Embryonic facial prominence (tissue), 1 donor: ENCODE measurements at regions not wholly inside any gene's neighbourhood (a gene's known extent, or its start where the extent isn't known, plus 50 kb on each side); places are given as distances from the start of the nearest gene placed in this dataset.

Source experiments
- DNase-seq: peaks from one replicate; pipeline ENCODE4 v3.0.0-alpha.2; 2016; ENCODE audit errors: extremely low spot score

GRCh38 chr12:39125566-39125965 lies 220.2 kb upstream of the CPNE8 start:
- DNase-seq, result no peak

GRCh38 chr12:39124768-39125167 lies 219.4 kb upstream of the CPNE8 start:
- no peak for DNase-seq

GRCh38 chr12:39123580-39124253 lies 218.3 kb upstream of the CPNE8 start:
- no peak for DNase-seq

GRCh38 chr12:39122562-39123204 lies 217.3 kb upstream of the CPNE8 start:
- DNase-seq, result no peak

- no peak for DNase-seq
These were observed 211.5 kb upstream of the CPNE8 start for GRCh38 chr12:39116861-39117260.

- no peak for DNase-seq
These were observed 206.7 kb upstream of the CPNE8 start for GRCh38 chr12:39112064-39112463.

- DNase-seq, result no peak
These were observed 199.7 kb upstream of the CPNE8 start for GRCh38 chr12:39105111-39105510.

- peak; percentile 48 for DNase-seq
These were observed 198.3 kb upstream of the CPNE8 start for GRCh38 chr12:39103552-39104165.

GRCh38 chr12:39102474-39103209 lies 197.3 kb upstream of the CPNE8 start:
- DNase-seq, result no peak

GRCh38 chr12:39095636-39096330 lies 190.4 kb upstream of the CPNE8 start:
- DNase-seq, result no peak

- DNase-seq, result no peak
These were observed 176.5 kb upstream of the CPNE8 start for GRCh38 chr12:39081910-39082309.

GRCh38 chr12:39077226-39077625 lies 171.8 kb upstream of the CPNE8 start:
- DNase-seq, result no peak

- DNase-seq, result no peak
These were observed 168.7 kb upstream of the CPNE8 start for GRCh38 chr12:39074063-39074462.

- DNase-seq, result no peak
These were observed 167.3 kb upstream of the CPNE8 start for GRCh38 chr12:39072658-39073057.

GRCh38 chr12:39071611-39072010 lies 166.2 kb upstream of the CPNE8 start:
- no peak for DNase-seq

- DNase-seq, result no peak
These were observed 165.4 kb upstream of the CPNE8 start for GRCh38 chr12:39070775-39071174.

- DNase-seq, result no peak
These were observed 160.1 kb upstream of the CPNE8 start for GRCh38 chr12:39065455-39065854.

- DNase-seq, result no peak
These were observed 159.3 kb upstream of the CPNE8 start for GRCh38 chr12:39064708-39065107.

- no peak for DNase-seq
These were observed 157.0 kb upstream of the CPNE8 start for GRCh38 chr12:39062266-39062996.

GRCh38 chr12:39061576-39061975 lies 156.2 kb upstream of the CPNE8 start:
- DNase-seq, result no peak

- DNase-seq, result no peak
These were observed 143.0 kb upstream of the CPNE8 start for GRCh38 chr12:39048395-39048794.
